Mesodermal cell (in vitro differentiated cells): ENCODE measurements at regions not wholly inside any gene's neighbourhood (a gene's known extent, or its start where the extent isn't known, plus 50 kb on each side); places are given as distances from the start of the nearest gene placed in this dataset.

ENCODE experiments used
- H3K27ac ChIP-seq: 2 replicates; pipeline ENCODE4 v1.7.0; 2013; ENCODE audit warnings: mild to moderate bottlenecking, low read depth, low read length, moderate library complexity; ENCODE audit not compliant: severe bottlenecking
- H3K36me3 ChIP-seq: 2 replicates; pipeline ENCODE4 v1.7.1; 2013; ENCODE audit warnings: mild to moderate bottlenecking, low read length, moderate library complexity; ENCODE audit not compliant: control insufficient read depth, insufficient read depth
- H3K4me1 ChIP-seq: one replicate; pipeline ENCODE4 v1.7.1; 2013; ENCODE audit warnings: mild to moderate bottlenecking, low read length; ENCODE audit not compliant: insufficient read depth, control insufficient read depth, poor library complexity, severe bottlenecking
- H3K4me3 ChIP-seq: 2 replicates; pipeline ENCODE4 v1.7.0; 2013; ENCODE audit warnings: low read length, control low read depth, mild to moderate bottlenecking; ENCODE audit not compliant: insufficient read depth, poor library complexity, severe bottlenecking; ENCODE audit errors: extremely low read depth
- H3K9me3 ChIP-seq: 2 replicates; pipeline ENCODE4 v1.7.1; 2013; ENCODE audit warnings: mild to moderate bottlenecking, low read length, moderate library complexity; ENCODE audit not compliant: control insufficient read depth
- WGBS, 2 experiments: methylation state at CpG; one replicate each; pipeline ENCODE4 v1.1.5; 2013; ENCODE audit warnings: missing lambda C conversion rate in 2 of 2; ENCODE audit not compliant: insufficient coverage in 2 of 2; 5-methylcytosine and 5-hydroxymethylcytosine counted together

DNA sequence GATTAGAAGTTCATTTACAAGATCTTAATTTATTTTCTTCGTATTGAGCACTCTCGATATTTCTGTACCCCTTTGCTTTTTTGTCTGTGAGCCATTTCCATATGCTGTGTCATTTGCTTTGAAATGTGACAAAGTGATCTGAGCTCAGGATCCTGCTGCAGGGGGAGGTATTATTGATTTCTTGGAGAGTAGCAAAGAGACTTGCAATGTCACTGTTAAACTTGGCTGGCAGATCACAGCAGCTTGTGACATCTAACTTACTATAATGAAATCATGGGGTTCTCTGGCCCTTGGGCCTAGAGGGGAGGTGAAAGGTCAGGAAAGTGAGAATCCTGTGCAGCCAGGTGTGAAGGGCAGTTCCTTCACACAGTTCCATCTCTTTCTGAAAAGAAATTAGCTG is 923.4 kb downstream of the REEP3 start:
- Histone ChIP-seq H3K27ac (no peak overlapping the region), H3K4me1 (no peaks in the 10 kb centered on the region), H3K9me3 (peaks cover 3% of the 10 kb centered on the region), H3K36me3 (no peaks in the 10 kb centered on the region), H3K4me3 (no peak overlapping the region)
- WGBS, 2 experiments: 83% methylated on average over 1 of the region's 2 CpGs

DNA sequence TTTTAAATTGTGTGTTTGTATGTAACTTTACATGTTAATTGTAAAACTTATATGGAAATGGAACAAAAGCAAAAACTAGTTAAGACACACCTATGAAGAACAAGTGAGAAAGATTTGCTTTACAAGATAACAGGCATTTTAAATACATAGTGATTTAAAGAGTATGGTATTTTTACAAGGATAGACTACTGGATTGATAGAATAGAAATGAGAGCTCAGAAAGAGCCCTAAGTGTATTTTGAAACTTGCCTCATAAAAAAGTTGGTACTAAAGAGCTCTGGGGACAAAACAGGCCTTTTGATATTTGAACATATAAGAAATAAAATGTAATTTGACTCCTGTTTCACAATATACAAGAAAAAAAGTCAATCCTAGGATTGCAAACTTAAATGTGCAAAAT is 928.4 kb downstream of the REEP3 start:
- Histone ChIP-seq H3K4me3 (no peak overlapping the region), H3K27ac (no peak overlapping the region), H3K9me3 (peaks cover 4% of the 10 kb centered on the region), H3K4me1 (no peaks in the 10 kb centered on the region), H3K36me3 (no peaks in the 10 kb centered on the region)

DNA sequence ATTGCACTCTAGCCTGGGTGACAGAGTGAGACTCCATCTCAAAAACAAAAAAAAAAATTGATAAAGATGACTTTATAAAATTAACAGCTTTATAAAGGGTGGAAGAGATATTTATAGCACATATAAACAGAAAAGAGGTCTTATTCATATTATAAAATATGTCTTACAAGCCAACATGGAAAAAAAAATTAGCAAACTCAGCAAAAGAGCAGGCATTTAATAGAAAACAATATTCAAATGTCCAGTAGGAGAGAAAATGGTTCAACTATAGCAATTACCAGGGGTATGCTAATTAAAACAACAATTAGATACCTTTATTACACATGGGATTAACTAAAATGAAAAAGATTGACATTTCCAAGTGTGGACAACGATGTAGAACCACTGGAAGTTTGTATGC is 929.1 kb downstream of the REEP3 start:
- no peaks in the 10 kb centered on the region for H3K4me1 ChIP-seq
- H3K27ac ChIP-seq: no peak overlapping the region
- 100% methylated on average over 1 of the region's 1 CpG for WGBS, 2 experiments
- peaks cover 4% of the 10 kb centered on the region for H3K9me3 ChIP-seq
- no peaks in the 10 kb centered on the region for H3K36me3 ChIP-seq
- no peak overlapping the region for H3K4me3 ChIP-seq

DNA sequence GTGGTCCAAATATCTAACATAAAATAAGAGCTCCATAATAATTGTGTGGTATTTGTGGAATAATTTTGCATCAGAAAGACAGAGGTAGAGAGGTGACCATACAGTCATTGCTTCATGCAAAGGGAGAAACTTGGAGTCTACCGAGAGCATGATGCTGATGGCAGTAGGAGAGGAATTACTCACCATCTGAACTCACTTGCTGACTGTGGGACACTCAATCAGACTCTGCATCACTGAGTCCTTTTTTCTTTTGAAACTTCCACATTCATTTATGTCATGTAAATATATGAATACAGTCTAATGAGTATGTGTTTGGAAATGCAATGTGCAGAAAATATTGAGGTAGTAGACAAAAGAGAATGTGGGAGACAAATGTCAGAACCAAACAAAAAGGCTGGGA is 933.8 kb downstream of the REEP3 start:
- Histone ChIP-seq H3K4me3 (no peak overlapping the region), H3K36me3 (no peaks in the 10 kb centered on the region), H3K9me3 (peaks cover 4% of the 10 kb centered on the region), H3K4me1 (no peaks in the 10 kb centered on the region), H3K27ac (no peak overlapping the region)
- WGBS, 2 experiments: 100% methylated on average over 1 of the region's 1 CpG

DNA sequence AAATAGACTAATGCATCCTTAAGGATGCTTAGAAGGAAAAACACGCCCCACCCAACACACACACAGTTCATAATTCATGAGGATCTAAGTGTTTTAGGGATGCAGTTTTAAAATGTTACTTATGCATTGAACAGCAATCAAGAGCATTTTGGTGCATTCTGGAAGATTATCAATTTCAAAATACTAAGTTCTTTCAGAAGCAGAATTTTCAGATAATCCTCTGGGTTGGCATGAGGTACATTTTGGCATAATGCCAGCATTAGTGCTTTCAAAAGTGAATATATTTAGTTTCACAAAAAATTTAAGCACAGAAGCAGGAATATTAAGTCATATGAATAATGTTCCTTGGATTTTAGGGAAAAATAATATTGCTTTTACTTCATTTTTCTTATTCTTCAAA is 937.1 kb downstream of the REEP3 start:
- Histone ChIP-seq H3K4me3 (no peak overlapping the region), H3K36me3 (no peaks in the 10 kb centered on the region), H3K27ac (no peak overlapping the region), H3K9me3 (peaks cover 4% of the 10 kb centered on the region), H3K4me1 (no peaks in the 10 kb centered on the region)
- no CpG with 5 or more reads among the region's 1 CpG for WGBS, 2 experiments

DNA sequence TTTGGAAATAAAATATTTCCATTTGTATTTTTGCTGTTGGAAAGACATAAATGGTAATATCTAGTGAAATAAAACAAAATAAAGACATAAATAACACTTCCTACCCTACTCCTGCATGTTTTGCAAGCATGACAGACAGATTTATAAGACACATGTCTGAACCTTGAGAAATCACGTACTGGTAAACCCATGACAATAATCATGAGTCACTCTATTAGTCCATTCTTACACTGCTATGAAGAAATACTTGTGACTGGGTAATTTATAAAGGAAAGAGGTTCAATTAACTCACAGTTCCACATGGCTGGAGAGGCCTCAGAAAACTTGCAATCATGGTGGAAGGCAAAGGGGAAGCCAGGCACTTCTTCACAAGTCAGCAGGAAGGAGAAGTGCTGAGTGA is 942.2 kb downstream of the REEP3 start:
- no peak overlapping the region for H3K4me3 ChIP-seq
- no peaks in the 10 kb centered on the region for H3K4me1 ChIP-seq

DNA sequence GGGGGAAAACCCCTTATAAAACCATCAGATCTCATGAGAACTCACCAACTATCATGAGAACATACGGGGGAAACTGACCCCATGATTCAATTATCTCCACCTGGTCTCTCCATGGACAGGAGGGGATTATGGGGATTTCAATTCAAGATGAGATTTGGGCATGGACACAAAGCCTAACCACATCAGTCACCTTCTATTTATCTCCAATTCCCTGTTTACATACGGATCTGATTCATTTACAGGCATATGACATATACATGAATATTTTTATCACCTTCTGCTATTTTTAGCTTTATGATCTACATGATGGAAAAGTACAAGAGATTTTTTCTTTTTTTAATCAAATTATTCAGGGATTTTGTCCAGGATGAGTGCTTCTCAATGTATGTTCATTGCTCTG is 944.5 kb downstream of the REEP3 start:
- Histone ChIP-seq H3K9me3 (peaks cover 17% of the 10 kb centered on the region), H3K27ac (no peak overlapping the region), H3K4me3 (no peak overlapping the region), H3K36me3 (no peaks in the 10 kb centered on the region), H3K4me1 (no peaks in the 10 kb centered on the region)
- no CpG with 5 or more reads among the region's 2 CpGs for WGBS, 2 experiments

More for the DNA sequence above, 942.2 kb downstream of the REEP3 start:
- Histone ChIP-seq H3K36me3 (no peaks in the 10 kb centered on the region), H3K9me3 (peaks cover 17% of the 10 kb centered on the region), H3K27ac (no peak overlapping the region)
- WGBS, 2 experiments: 80% methylated on average over 1 of the region's 1 CpG; no CpG with 5 or more reads in 1 of the 2 experiments

DNA sequence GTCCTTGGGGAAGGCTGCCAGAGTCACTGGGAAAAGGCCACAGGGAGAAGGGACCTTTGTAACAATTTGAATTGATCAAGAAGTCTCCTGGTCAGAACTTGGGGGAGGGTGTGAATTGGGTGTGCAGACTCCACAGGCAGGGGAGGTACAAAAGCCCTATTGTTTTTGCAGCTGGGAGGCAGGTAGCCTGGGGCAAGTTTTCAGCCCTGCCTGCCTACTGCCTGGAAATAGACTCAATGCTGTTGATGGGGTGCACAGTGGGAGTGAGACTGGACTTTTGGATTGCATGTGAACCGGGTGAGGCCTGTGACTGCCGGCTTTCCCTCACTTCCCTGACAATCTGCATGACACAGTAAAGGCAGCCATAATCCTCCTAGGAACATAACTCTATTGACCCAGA is 947.0 kb downstream of the REEP3 start:
- H3K9me3 ChIP-seq: peaks cover 17% of the 10 kb centered on the region
- no peaks in the 10 kb centered on the region for H3K36me3 ChIP-seq
- H3K4me3 ChIP-seq: no peak overlapping the region
- H3K27ac ChIP-seq: no peak overlapping the region
- 92 to 100% methylated on average over 1 to 2 of the region's 2 CpGs for WGBS, 2 experiments
- H3K4me1 ChIP-seq: no peaks in the 10 kb centered on the region

DNA sequence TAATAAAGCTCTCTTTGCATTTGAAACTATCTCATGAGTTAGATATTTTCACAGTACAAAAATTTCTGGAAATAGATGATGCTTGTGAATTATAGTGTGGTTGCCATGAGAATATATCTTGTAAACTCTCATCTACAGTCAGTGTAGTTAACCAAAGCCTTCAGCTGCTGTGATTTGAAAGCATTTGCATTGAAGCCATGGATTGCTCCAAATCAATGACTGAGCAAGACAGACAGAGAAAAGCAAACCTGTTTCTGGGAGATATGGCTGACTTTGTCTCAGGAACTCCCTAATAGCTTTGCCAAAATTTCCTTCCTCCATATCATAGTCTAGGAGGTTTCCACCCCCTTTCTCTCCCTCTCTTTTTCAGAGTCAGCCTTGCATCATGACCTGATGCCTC is 955.3 kb downstream of the REEP3 start:
- no peaks in the 10 kb centered on the region for H3K4me1 ChIP-seq
- H3K4me3 ChIP-seq: no peak overlapping the region
- H3K9me3 ChIP-seq: no peaks in the 10 kb centered on the region
- H3K27ac ChIP-seq: no peak overlapping the region
- no peaks in the 10 kb centered on the region for H3K36me3 ChIP-seq

DNA sequence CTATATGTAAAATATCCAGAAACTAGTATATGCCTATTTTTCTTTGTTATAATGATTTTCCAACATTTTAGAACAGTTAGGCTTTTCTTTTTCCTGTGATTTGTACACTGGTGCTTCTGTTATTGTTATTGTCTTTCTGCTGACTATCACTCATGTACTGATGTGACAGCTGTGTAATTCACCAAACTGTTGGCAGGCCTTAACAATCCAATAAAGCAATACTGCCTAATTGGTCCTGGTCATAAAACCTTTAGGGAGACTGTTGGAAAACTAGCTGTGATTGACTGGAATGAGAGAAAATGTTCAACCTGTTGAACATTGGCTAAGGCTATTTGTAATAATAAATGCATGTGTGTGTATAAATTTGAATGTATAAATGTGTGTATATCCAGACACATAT is 956.6 kb downstream of the REEP3 start:
- Histone ChIP-seq H3K36me3 (no peaks in the 10 kb centered on the region), H3K9me3 (no peaks in the 10 kb centered on the region), H3K27ac (no peak overlapping the region), H3K4me3 (no peak overlapping the region), H3K4me1 (no peaks in the 10 kb centered on the region)

DNA sequence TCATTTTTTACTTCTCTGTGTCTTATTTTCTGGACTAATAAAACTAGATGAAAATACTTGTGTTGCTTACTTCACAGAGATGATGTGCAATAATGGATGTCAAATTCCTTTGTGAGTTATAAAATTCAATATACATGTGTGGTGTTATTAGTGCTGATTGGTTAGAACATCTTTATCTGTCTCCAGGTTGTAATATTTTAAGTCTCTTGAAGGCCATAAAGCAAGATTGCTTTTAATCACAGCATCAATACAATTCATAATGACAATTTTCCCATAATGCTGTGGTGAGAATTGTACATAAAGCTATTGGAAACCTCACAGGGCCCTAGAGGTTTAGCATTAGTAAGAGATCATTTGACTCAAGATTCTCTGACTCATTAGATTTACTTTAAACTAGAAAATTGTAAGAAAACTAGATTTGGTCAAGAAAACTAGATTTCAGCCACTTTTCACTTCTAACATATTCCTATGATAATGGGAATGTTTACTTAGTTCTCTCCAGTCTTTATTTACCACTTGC is 963.7 kb downstream of the REEP3 start:
- Histone ChIP-seq H3K4me1 (no peaks in the 10 kb centered on the region), H3K9me3 (no peaks in the 10 kb centered on the region)

DNA sequence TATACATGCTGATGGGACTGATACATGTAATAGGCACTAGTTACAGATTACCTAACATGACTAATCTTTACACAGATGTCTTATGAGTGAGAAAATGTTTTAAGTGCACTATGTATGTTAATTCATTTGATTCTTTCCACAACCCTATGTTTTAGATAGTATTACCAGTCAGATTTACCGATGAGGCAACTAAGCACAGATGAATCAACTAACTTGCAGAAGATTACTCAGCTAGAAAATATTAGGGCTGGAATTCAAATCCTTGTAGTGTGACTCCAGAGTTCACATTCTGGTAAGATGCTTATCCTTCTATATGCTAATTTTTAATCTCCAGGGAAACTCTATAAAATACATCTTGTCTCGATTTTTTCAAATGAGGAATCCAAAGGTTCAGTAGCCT is 964.9 kb downstream of the REEP3 start:
- Histone ChIP-seq H3K4me3 (no peak overlapping the region), H3K27ac (no peak overlapping the region), H3K9me3 (no peaks in the 10 kb centered on the region), H3K4me1 (no peaks in the 10 kb centered on the region), H3K36me3 (no peaks in the 10 kb centered on the region)
- WGBS, 2 experiments: no CpG with 5 or more reads among the region's 2 CpGs

More for the DNA sequence above, 963.7 kb downstream of the REEP3 start:
- Histone ChIP-seq H3K4me3 (no peak overlapping the region), H3K36me3 (no peaks in the 10 kb centered on the region), H3K27ac (no peak overlapping the region)
